HEK293 (cell line): ENCODE measurements at regions not wholly inside any gene's neighbourhood (a gene's known extent, or its start where the extent isn't known, plus 50 kb on each side); places are given as distances from the start of the nearest gene placed in this dataset.

Source experiments
- CTCF ChIA-PET: fragments of 350-600 bp; formaldehyde crosslinking; extraction: SDS; loops from one replicate; lab custom pipeline; 2021; ENCODE audit warnings: antibody characterized with exemption; lab: Yijun Ruan, JAX
- POLR2A ChIA-PET: fragments of 300-600 bp; formaldehyde crosslinking; extraction: SDS; loops from one replicate; lab custom pipeline; 2020; ENCODE audit warnings: antibody characterized with exemption, inconsistent platforms; lab: Yijun Ruan, JAX
- H3K27ac ChIP-seq: fragments of 200-500 bp; sonication (Bioruptor generic); 2 replicates; pipeline ENCODE4 v1.5.1; 2014; ENCODE audit warnings: low read depth, low read length, control low read depth, inconsistent platforms; ENCODE audit errors: extremely low read depth
- H3K36me3 ChIP-seq, 2 experiments: fragments of 200-500 bp in 1 of 2; sonication (Bioruptor generic) in 1 of 2; 1 replicate in 1 of 2; 2 replicates in 1 of 2; pipeline ENCODE4 v1.5.1; 2014 to 2017; ENCODE audit warnings: inconsistent platforms in 2 of 2, low read length in 2 of 2; ENCODE audit not compliant: control insufficient read depth in 2 of 2, insufficient read depth in 1 of 2
- H3K4me1 ChIP-seq: fragments of 200-500 bp; sonication (Bioruptor generic); 2 replicates; pipeline ENCODE4 v1.5.1; 2014; ENCODE audit warnings: mild to moderate bottlenecking, low read length, inconsistent platforms; ENCODE audit not compliant: control insufficient read depth, insufficient read depth
- H3K4me3 ChIP-seq: 2 replicates; pipeline ENCODE4 v1.5.1; 2011; ENCODE audit warnings: low read depth, mild to moderate bottlenecking, control low read depth, low read length, moderate library complexity
- H3K9me3 ChIP-seq: fragments of 200-500 bp; sonication (Bioruptor generic); 2 replicates; pipeline ENCODE4 v1.5.1; 2014; ENCODE audit warnings: low read depth, low read length, inconsistent platforms; ENCODE audit not compliant: control insufficient read depth, insufficient read depth
- BCL11A ChIP-seq: fragments of 450-650 bp; formaldehyde crosslinking; IDR thresholded peaks from 2 replicates; pipeline ENCODE4 v1.5.1; 2016; ENCODE audit warnings: low read depth, missing biosample characterization, missing genetic modification characterization
- KLF1 ChIP-seq: fragments of 450-650 bp; formaldehyde crosslinking; IDR thresholded peaks from 2 replicates; pipeline ENCODE4 v1.5.1; 2016; ENCODE audit warnings: missing biosample characterization, missing genetic modification characterization
- OSR2 ChIP-seq: fragments of 450-650 bp; formaldehyde crosslinking; IDR thresholded peaks from 2 replicates; pipeline ENCODE4 v1.5.1; 2016; ENCODE audit warnings: missing biosample characterization, missing genetic modification characterization
- SALL2 ChIP-seq: fragments of 450-650 bp; formaldehyde crosslinking; IDR thresholded peaks from 2 replicates; pipeline ENCODE4 v1.5.0; 2017; ENCODE audit warnings: missing biosample characterization, mild to moderate bottlenecking, missing genetic modification characterization, borderline replicate concordance
- ZBTB17 ChIP-seq: fragments of 450-650 bp; formaldehyde crosslinking; IDR thresholded peaks from 2 replicates; pipeline ENCODE4 v1.5.1; 2016; ENCODE audit warnings: missing biosample characterization, missing genetic modification characterization
- ZFP37 ChIP-seq: fragments of 450-650 bp; formaldehyde crosslinking; IDR thresholded peaks from 2 replicates; pipeline ENCODE4 v1.5.1; 2016; ENCODE audit warnings: missing biosample characterization, missing genetic modification characterization
- ZFP69B ChIP-seq: fragments of 450-650 bp; formaldehyde crosslinking; IDR thresholded peaks from 2 replicates; pipeline ENCODE4 v1.5.1; 2016; ENCODE audit warnings: missing biosample characterization, missing genetic modification characterization
- ZNF132 ChIP-seq: fragments of 450-650 bp; formaldehyde crosslinking; IDR thresholded peaks from 2 replicates; pipeline ENCODE4 v1.5.1; 2017; ENCODE audit warnings: missing biosample characterization, missing genetic modification characterization, borderline replicate concordance
- ZNF138 ChIP-seq: fragments of 450-650 bp; formaldehyde crosslinking; IDR thresholded peaks from 2 replicates; pipeline ENCODE4 v1.5.1; 2016; ENCODE audit warnings: missing biosample characterization, missing genetic modification characterization, borderline replicate concordance
- ZNF146 ChIP-seq: fragments of 450-650 bp; formaldehyde crosslinking; IDR thresholded peaks from 2 replicates; pipeline ENCODE4 v1.5.1; 2016; ENCODE audit warnings: missing biosample characterization, missing genetic modification characterization
- ZNF174 ChIP-seq: fragments of 450-650 bp; formaldehyde crosslinking; IDR thresholded peaks from 2 replicates; pipeline ENCODE4 v1.5.0; 2017; ENCODE audit warnings: missing biosample characterization, mild to moderate bottlenecking, missing genetic modification characterization
- ZNF184 ChIP-seq: fragments of 450-650 bp; IDR thresholded peaks from 2 replicates; pipeline ENCODE4 v1.5.1; 2018; ENCODE audit warnings: missing biosample characterization, mild to moderate bottlenecking, missing genetic modification characterization
- ZNF23 ChIP-seq: fragments of 450-650 bp; formaldehyde crosslinking; IDR thresholded peaks from 2 replicates; pipeline ENCODE4 v1.5.1; 2016; ENCODE audit warnings: missing biosample characterization, missing genetic modification characterization, borderline replicate concordance
- ZNF274 ChIP-seq, 2 experiments: fragments of 200-500 bp in 1 of 2; fragments of 450-650 bp in 1 of 2; sonication (Bioruptor generic) in 1 of 2; formaldehyde crosslinking in 1 of 2; IDR thresholded peaks; 2 replicates each; pipeline versions ENCODE4 v1.5.1 to v1.6.1; 2014 to 2016; ENCODE audit warnings: borderline replicate concordance in 1 of 2, inconsistent platforms in 1 of 2, low read length in 1 of 2, missing biosample characterization in 1 of 2, missing genetic modification characterization in 1 of 2
- ZNF335 ChIP-seq: fragments of 450-650 bp; formaldehyde crosslinking; conservative IDR thresholded peaks from 2 replicates; pipeline ENCODE4 v1.5.1; 2016; ENCODE audit warnings: missing biosample characterization, missing genetic modification characterization
- ZNF664 ChIP-seq: fragments of 450-650 bp; formaldehyde crosslinking; IDR thresholded peaks from 2 replicates; pipeline ENCODE4 v1.5.1; 2016; ENCODE audit warnings: missing biosample characterization, missing genetic modification characterization
- ZSCAN30 ChIP-seq: fragments of 450-650 bp; IDR thresholded peaks from 2 replicates; pipeline ENCODE4 v1.5.1; 2018; ENCODE audit warnings: missing biosample characterization, mild to moderate bottlenecking, missing genetic modification characterization, moderate library complexity
- TF ChIP-seq, protein P1 (sequence below): fragments of 450-650 bp; formaldehyde crosslinking; IDR thresholded peaks from 2 replicates; pipeline ENCODE4 v1.5.1; 2016; ENCODE audit warnings: missing biosample characterization, missing genetic modification characterization
- TF ChIP-seq, protein P2 (sequence below): fragments of 450-650 bp; formaldehyde crosslinking; IDR thresholded peaks from 2 replicates; pipeline ENCODE4 v1.5.1; 2016; ENCODE audit warnings: missing biosample characterization, missing genetic modification characterization
- TF ChIP-seq, protein P3 (sequence below): fragments of 450-650 bp; formaldehyde crosslinking; conservative IDR thresholded peaks from 2 replicates; pipeline ENCODE4 v1.5.1; 2016; ENCODE audit warnings: low read depth, missing biosample characterization, missing genetic modification characterization
- TF ChIP-seq, protein P4 (sequence below): fragments of 450-650 bp; formaldehyde crosslinking; IDR thresholded peaks from 2 replicates; pipeline ENCODE4 v1.5.1; 2016; ENCODE audit warnings: missing biosample characterization, missing genetic modification characterization
- TF ChIP-seq, protein P5 (sequence below): fragments of 450-650 bp; formaldehyde crosslinking; IDR thresholded peaks from 2 replicates; pipeline ENCODE4 v1.5.1; 2017; ENCODE audit warnings: missing biosample characterization, missing genetic modification characterization

DNA sequence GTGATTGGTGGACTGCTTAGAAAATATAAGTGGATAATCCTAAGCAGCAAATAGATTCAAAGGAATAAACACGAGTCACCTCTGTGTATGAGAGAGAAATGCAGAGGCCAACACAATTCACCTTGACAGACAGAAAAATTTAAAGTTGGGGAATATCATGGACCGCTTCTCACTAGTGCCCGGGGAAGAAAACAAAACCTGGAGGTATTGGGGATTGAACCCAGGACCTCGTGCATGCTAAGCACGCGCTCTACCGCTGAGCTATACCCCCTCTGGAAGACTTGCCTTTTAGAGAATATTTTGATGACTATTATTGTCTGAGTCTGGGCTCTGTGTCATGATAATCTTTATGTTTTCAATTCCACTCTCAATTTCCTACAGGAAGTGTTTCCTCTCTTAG lies 111.9 kb downstream of the TRIM27 start (continued):
- TF ChIP-seq, protein P1, sequence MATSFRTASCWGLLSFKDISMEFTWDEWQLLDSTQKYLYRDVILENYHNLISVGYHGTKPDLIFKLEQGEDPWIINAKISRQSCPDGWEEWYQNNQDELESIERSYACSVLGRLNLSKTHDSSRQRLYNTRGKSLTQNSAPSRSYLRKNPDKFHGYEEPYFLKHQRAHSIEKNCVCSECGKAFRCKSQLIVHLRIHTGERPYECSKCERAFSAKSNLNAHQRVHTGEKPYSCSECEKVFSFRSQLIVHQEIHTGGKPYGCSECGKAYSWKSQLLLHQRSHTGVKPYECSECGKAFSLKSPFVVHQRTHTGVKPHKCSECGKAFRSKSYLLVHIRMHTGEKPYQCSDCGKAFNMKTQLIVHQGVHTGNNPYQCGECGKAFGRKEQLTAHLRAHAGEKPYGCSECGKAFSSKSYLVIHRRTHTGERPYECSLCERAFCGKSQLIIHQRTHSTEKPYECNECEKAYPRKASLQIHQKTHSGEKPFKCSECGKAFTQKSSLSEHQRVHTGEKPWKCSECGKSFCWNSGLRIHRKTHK (tag by site-specific recombination), result no peak
- TF ChIP-seq, protein P2, sequence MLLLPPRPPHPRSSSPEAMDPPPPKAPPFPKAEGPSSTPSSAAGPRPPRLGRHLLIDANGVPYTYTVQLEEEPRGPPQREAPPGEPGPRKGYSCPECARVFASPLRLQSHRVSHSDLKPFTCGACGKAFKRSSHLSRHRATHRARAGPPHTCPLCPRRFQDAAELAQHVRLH (tag by site-specific recombination), result peak; percentile 82
- TF ChIP-seq ZBTB17 (tag by site-specific recombination) (peak; percentile 57), ZSCAN30 (peak; percentile 55; the same call in 1 of the 2 replicates), SALL2 (no peak), KLF1 (no peak)

DNA sequence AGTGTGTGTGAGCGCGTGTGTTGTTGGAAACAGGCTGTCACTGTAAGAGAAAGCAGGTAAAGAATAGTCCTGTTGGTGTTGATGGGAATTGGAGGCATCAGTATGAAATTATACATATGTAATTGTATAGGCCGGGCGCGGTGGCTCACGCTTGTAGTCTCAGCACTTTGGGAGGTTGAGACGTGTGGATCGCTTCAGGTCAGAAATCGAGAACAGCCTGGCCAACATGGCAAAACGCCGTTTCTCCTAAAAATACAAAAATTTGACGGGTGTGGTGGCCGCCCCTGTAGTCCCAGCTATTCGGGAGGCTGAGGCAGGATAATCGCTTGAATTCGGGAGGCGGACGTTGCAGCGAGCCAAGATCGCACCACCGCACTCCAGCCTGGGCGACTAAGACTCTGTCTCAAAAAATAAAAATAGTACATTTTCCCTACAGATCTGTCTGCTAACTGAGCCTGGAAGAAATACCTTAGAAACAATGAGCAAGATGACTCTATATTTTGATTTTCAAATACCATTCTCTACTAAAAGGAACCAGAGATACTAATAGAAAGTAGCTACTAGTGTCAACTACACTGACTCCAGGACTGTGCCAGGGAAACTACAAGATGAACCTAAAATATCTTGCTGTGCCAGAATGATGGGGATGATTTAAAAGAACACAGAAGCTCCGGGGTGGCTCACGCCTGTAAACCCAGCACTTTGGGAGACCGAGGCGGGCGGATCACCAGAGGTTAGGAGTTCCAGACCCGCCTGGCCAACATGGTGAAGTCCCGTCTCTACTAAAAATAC lies 110.8 kb downstream of the TRIM27 start:
- ChIA-PET POLR2A (no interaction called here), CTCF (interaction anchor here (0.6 to 1.1 kb wide), 2 partner anchors 25 to 78 kb away, joined by 4 read pairs; no protein-coding TSS in a partner anchor)

DNA sequence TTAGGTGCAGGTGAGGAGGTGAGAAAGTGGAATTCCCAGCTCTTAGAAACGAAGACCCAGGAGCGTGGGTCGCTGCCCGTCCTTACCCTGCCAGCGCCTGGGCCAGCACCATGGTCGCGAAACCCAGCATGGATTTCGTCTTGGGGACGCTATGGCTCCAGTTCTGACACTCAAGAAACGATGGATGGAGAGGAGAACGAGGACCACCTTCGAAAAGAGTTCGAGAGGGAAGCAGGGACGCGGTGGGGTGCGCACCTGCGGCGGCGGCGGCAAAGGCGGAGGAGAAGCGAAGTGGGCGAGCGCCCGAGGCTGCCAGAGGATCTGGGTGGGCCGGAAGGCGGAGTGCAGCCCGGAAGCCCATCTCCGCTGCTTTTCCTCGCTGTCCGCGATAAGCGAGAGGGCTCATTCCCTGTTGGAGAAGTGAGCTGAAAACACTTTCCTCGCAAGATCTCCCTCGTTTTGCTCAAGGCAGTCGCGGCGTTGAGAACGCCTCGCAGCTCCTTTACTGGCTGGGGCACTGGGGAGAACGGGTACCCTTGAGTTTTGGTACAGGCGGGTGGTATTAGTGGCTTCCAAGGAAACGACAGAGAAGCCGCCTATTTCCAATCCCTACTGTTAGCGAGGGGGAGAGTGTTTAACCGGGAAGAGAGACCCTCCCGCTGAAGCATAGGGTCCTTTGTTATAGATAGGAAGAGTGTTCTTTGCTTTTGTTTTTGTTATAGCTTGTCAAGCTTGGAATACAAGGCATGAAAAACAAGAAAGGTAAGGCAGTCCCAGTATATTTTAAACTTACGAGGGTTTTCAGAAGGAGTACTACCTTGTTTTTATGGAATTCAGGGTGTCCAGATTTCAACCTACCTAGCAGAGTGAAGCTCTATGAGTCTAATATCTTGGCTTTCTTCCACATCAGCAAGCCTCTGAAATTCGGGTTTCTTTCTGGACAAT lies 109.5 kb downstream of the TRIM27 start:
- H3K36me3 ChIP-seq, result no peaks in the 10 kb centered on the region
- no peaks in the 10 kb centered on the region for H3K4me1 ChIP-seq
- no peaks in the 10 kb centered on the region for H3K9me3 ChIP-seq
- H3K4me3 ChIP-seq, result peak overlapping the region; percentile 43
- peak overlapping the region; percentile 32; the same call in 1 of the 2 replicates for H3K27ac ChIP-seq
- ChIA-PET CTCF (interaction anchor here (0.7 to 1.2 kb wide), 4 partner anchors 27 to 339 kb away, joined by 3 to 4 read pairs (median 4); no protein-coding TSS in a partner anchor), POLR2A (interaction anchor here (0.5 to 1.2 kb wide), 3 partner anchors 63 to 227 kb away, joined by 3 to 4 read pairs (median 4); a partner anchor contains a TSS)
- TF ChIP-seq ZNF23, result no peak
- peak; percentile 88 for TF ChIP-seq ZNF335 (tag by site-specific recombination)
- TF ChIP-seq, protein P3, sequence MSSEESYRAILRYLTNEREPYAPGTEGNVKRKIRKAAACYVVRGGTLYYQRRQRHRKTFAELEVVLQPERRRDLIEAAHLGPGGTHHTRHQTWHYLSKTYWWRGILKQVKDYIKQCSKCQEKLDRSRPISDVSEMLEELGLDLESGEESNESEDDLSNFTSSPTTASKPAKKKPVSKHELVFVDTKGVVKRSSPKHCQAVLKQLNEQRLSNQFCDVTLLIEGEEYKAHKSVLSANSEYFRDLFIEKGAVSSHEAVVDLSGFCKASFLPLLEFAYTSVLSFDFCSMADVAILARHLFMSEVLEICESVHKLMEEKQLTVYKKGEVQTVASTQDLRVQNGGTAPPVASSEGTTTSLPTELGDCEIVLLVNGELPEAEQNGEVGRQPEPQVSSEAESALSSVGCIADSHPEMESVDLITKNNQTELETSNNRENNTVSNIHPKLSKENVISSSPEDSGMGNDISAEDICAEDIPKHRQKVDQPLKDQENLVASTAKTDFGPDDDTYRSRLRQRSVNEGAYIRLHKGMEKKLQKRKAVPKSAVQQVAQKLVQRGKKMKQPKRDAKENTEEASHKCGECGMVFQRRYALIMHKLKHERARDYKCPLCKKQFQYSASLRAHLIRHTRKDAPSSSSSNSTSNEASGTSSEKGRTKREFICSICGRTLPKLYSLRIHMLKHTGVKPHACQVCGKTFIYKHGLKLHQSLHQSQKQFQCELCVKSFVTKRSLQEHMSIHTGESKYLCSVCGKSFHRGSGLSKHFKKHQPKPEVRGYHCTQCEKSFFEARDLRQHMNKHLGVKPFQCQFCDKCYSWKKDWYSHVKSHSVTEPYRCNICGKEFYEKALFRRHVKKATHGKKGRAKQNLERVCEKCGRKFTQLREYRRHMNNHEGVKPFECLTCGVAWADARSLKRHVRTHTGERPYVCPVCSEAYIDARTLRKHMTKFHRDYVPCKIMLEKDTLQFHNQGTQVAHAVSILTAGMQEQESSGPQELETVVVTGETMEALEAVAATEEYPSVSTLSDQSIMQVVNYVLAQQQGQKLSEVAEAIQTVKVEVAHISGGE (tag by site-specific recombination), result peak; percentile 80
- TF ChIP-seq, protein P4, sequence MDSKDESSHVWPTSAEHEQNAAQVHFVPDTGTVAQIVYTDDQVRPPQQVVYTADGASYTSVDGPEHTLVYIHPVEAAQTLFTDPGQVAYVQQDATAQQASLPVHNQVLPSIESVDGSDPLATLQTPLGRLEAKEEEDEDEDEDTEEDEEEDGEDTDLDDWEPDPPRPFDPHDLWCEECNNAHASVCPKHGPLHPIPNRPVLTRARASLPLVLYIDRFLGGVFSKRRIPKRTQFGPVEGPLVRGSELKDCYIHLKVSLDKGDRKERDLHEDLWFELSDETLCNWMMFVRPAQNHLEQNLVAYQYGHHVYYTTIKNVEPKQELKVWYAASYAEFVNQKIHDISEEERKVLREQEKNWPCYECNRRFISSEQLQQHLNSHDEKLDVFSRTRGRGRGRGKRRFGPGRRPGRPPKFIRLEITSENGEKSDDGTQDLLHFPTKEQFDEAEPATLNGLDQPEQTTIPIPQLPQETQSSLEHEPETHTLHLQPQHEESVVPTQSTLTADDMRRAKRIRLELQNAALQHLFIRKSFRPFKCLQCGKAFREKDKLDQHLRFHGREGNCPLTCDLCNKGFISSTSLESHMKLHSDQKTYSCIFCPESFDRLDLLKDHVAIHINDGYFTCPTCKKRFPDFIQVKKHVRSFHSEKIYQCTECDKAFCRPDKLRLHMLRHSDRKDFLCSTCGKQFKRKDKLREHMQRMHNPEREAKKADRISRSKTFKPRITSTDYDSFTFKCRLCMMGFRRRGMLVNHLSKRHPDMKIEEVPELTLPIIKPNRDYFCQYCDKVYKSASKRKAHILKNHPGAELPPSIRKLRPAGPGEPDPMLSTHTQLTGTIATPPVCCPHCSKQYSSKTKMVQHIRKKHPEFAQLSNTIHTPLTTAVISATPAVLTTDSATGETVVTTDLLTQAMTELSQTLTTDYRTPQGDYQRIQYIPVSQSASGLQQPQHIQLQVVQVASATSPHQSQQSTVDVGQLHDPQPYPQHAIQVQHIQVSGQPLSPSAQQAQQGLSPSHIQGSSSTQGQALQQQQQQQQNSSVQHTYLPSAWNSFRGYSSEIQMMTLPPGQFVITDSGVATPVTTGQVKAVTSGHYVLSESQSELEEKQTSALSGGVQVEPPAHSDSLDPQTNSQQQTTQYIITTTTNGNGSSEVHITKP (tag by site-specific recombination), result peak; percentile 49; the same call in 1 of the 2 replicates

More for the DNA sequence above, 110.8 kb downstream of the TRIM27 start:
- no peak overlapping the region for H3K27ac ChIP-seq
- no peaks in the 10 kb centered on the region for H3K9me3 ChIP-seq
- H3K36me3 ChIP-seq, result no peaks in the 10 kb centered on the region
- H3K4me3 ChIP-seq, result no peak overlapping the region
- no peaks in the 10 kb centered on the region for H3K4me1 ChIP-seq
- TF ChIP-seq ZFP69B (tag by site-specific recombination) (no peak), ZNF132 (tag by site-specific recombination) (no peak), ZFP37 (tag by site-specific recombination) (no peak), ZNF664 (tag by site-specific recombination) (no peak), ZNF274 (IDR thresholded peaks at IDR 0.05; ENCODE audit: low read length) (no peak), ZNF274 (tag by site-specific recombination; IDR thresholded peaks at IDR 0.05; ENCODE audit: borderline replicate concordance) (no peak), ZNF138 (tag by site-specific recombination) (no peak), ZNF184 (no peak), ZNF146 (tag by site-specific recombination) (no peak), OSR2 (tag by site-specific recombination) (no peak), ZNF174 (tag by site-specific recombination) (no peak), BCL11A (tag by site-specific recombination) (no peak)
- TF ChIP-seq, protein P5, sequence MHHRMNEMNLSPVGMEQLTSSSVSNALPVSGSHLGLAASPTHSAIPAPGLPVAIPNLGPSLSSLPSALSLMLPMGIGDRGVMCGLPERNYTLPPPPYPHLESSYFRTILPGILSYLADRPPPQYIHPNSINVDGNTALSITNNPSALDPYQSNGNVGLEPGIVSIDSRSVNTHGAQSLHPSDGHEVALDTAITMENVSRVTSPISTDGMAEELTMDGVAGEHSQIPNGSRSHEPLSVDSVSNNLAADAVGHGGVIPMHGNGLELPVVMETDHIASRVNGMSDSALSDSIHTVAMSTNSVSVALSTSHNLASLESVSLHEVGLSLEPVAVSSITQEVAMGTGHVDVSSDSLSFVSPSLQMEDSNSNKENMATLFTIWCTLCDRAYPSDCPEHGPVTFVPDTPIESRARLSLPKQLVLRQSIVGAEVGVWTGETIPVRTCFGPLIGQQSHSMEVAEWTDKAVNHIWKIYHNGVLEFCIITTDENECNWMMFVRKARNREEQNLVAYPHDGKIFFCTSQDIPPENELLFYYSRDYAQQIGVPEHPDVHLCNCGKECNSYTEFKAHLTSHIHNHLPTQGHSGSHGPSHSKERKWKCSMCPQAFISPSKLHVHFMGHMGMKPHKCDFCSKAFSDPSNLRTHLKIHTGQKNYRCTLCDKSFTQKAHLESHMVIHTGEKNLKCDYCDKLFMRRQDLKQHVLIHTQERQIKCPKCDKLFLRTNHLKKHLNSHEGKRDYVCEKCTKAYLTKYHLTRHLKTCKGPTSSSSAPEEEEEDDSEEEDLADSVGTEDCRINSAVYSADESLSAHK (tag by site-specific recombination), result no peak
